ENCODE measurements at regions not wholly inside any gene's neighbourhood (a gene's known extent, or its start where the extent isn't known, plus 50 kb on each side); places are given as distances from the start of the nearest gene placed in this dataset.
"Not testable (repeated sequence)": the region's sequence is repeated elsewhere in the genome, so short reads cannot be mapped to it uniquely, and the experiment has no call there.

DNA sequence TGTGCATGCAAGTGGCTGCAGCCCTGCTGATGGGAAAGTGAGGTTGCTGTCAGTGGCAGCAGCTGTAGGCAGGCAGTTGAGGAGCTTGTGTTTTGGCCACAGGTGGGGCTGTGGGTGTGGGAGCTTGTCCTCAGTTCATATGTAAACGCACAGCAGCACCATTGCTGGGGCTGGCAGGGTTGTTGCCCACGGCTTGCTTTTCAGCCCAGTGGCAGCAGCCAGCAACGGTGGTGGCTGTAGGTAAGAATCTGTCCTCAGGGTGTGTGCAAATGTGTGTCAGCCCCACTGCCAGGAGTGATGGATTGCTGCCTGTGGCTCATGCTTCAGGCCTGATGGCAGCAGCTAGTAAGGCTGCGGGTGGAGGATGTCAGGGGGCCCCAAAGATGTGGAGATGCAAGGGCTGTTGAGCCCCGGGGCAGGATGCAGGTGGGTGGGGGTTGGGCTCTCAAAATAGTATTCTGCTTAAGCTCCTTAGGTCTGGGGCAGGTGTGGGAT, 141.3 kb upstream of the THUMPD2 start:
- TF ChIP-seq, protein P1, sequence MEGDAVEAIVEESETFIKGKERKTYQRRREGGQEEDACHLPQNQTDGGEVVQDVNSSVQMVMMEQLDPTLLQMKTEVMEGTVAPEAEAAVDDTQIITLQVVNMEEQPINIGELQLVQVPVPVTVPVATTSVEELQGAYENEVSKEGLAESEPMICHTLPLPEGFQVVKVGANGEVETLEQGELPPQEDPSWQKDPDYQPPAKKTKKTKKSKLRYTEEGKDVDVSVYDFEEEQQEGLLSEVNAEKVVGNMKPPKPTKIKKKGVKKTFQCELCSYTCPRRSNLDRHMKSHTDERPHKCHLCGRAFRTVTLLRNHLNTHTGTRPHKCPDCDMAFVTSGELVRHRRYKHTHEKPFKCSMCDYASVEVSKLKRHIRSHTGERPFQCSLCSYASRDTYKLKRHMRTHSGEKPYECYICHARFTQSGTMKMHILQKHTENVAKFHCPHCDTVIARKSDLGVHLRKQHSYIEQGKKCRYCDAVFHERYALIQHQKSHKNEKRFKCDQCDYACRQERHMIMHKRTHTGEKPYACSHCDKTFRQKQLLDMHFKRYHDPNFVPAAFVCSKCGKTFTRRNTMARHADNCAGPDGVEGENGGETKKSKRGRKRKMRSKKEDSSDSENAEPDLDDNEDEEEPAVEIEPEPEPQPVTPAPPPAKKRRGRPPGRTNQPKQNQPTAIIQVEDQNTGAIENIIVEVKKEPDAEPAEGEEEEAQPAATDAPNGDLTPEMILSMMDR (IDR thresholded peaks at IDR 0.05), result no peak
- TF ChIP-seq POLR2A (IDR thresholded peaks at IDR 0.05), result no peak
- intact Hi-C loops (cut with DNase I), result no loop called here
- no peaks in the 10 kb centered on the region for H3K9me3 ChIP-seq (replicated peaks in 1 of 3)
- DNase-seq, result no peak
- H3K36me3 ChIP-seq (replicated peaks in 1 of 2), result no peaks in the 10 kb centered on the region
- H3K4me1 ChIP-seq (replicated peaks in 1 of 2), result no peaks in the 10 kb centered on the region
- WGBS, 4 donors, result 60 to 80% (median 73%) methylated on average over 1 to 5 of the region's 5 CpGs
- H3K27ac ChIP-seq, result no peak overlapping the region
- H3K27me3 ChIP-seq, result no peaks in the 10 kb centered on the region
- H3K4me3 ChIP-seq, result no peak overlapping the region

DNA sequence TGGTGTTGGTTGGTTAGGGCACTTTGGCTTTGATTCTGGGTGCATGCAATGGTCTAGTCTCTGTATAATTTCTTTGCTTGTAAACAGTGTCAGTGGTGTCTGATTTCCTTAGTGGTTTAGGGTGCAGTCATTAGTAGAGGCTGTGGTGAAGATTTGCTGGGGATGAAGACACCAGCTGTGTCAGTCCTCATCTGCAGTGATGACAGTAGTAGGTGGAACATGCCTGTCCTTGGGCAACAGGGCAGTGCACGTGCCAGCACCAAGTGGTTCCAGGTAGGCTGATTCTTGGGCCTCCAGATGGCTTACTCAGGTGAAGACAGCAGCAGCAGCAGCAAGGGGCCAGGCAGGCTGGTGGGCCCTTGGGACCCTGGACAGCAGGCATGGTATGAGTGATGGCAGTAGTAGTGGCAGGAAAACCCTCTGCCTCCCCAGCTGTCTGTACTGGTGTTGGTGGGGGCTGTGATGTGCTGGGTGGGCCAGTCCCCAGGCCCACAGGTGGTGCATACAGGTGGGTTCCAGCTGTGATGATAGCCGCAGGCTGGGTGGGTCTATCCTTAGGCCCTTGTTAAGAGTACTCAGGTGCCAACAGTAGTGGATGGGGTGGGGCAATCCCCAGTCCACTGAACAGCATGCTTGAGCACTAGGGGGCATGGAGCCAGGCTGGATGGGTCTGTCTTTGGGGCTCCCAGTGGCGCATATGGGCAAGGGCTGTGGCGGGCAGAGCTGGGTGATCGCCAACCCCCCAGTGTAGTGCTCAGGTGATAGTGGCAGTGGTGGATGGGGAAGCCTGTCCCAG, 140.7 kb upstream of the THUMPD2 start:
- Histone ChIP-seq H3K4me3 (no peak overlapping the region), H3K9me3 (replicated peaks in 1 of 3) (no peaks in the 10 kb centered on the region), H3K27me3 (no peaks in the 10 kb centered on the region), H3K4me1 (replicated peaks in 1 of 2) (no peaks in the 10 kb centered on the region), H3K36me3 (replicated peaks in 1 of 2) (no peaks in the 10 kb centered on the region), H3K27ac (no peak overlapping the region)
- no peak for DNase-seq
- WGBS, 4 donors, result 80 to 94% (median 89%) methylated on average over 3 to 5 of the region's 5 CpGs
- intact Hi-C loops (cut with DNase I), result loop anchor here in 1 of 2 donors (10.0 kb wide), 2 partner anchors 1775 to 1865 kb away; no protein-coding TSS in a partner anchor
- TF ChIP-seq POLR2A (IDR thresholded peaks at IDR 0.05), result no peak
- TF ChIP-seq, protein P1 (IDR thresholded peaks at IDR 0.05), result no peak

DNA sequence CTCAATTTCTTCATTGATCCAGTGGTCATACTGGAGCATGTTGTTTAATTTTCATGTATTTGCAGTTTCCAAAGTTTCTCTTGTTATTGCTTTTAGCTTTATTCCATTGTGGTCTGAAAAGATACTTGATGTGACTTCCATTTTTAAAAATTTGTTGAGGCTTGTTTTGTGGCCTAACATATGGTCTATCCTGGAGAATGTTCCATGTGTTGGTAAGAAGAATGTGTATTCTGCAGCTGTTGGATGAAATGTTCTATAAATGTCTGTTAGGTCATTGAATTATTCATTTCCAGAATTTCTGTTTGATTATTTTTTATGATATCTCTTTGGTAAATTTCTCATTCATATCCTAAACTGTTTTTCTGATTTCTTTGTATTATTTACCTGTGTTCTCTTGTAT, 139.8 kb upstream of the THUMPD2 start:
- TF ChIP-seq, protein P1 (IDR thresholded peaks at IDR 0.05), result no peak
- no peak for TF ChIP-seq POLR2A (IDR thresholded peaks at IDR 0.05)
- H3K4me1 ChIP-seq (replicated peaks in 1 of 2), result no peaks in the 10 kb centered on the region
- H3K27me3 ChIP-seq, result no peaks in the 10 kb centered on the region
- intact Hi-C loops (cut with DNase I), result loop anchor here in 1 of 2 donors (10.0 kb wide), 2 partner anchors 1776 to 1866 kb away; no protein-coding TSS in a partner anchor
- no peaks in the 10 kb centered on the region for H3K36me3 ChIP-seq (replicated peaks in 1 of 2)
- no peak overlapping the region for H3K27ac ChIP-seq
- no peaks in the 10 kb centered on the region for H3K9me3 ChIP-seq (replicated peaks in 1 of 3)
- no peak overlapping the region for H3K4me3 ChIP-seq
- DNase-seq, result no peak

DNA sequence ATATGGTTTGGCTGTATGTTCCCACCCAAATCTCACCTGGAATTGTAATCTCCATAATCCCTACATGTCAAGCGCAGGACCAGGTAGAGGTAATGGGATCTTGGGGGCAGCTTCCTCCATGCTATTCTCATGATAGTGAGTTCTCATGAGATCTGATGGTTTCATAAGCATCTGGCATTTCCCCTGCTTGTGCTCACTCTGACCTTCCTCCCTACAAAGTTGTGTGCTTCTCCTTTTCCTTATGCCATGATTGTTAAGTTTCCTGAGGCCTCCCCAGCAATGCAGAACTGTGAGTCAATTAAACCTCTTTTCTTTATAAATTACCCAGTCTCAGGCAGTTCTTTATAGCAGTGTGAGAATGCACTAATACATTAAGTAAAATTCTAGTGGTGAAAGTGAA, 138.3 kb upstream of the THUMPD2 start:
- not testable (repeated sequence) for DNase-seq; H3K4me1 ChIP-seq (replicated peaks in 1 of 2); H3K9me3 ChIP-seq (replicated peaks in 1 of 3); H3K4me3 ChIP-seq; H3K36me3 ChIP-seq (replicated peaks in 1 of 2); H3K27ac ChIP-seq; H3K27me3 ChIP-seq
- WGBS, 4 donors, result 90 to 94% (median 93%) methylated on average over 1 of the region's 1 CpG
- intact Hi-C loops (cut with DNase I), result loop anchor here in 1 of 2 donors (10.0 kb wide), 2 partner anchors 1777 to 1867 kb away; no protein-coding TSS in a partner anchor

Measured in adrenal gland (tissue), 9 donors.